OCI-LY1 (cell line): ENCODE measurements at regions not wholly inside any gene's neighbourhood (a gene's known extent, or its start where the extent isn't known, plus 50 kb on each side); places are given as distances from the start of the nearest gene placed in this dataset.

Source experiments
- H2AFZ ChIP-seq: fragments of 200-600 bp; sonication (generic), shearing (Covaris generic); 2 replicates; pipeline ENCODE4 v1.6.0; 2014; ENCODE audit warnings: antibody characterized with exemption, mild to moderate bottlenecking, low read length
- H3F3A ChIP-seq: fragments of 200-600 bp; sonication (generic), shearing (Covaris generic); 2 replicates; pipeline ENCODE4 v1.6.0; 2014; ENCODE audit warnings: mild to moderate bottlenecking, antibody characterized with exemption, low read length, moderate library complexity; ENCODE audit not compliant: insufficient read depth
- H3K27ac ChIP-seq: fragments of 200-600 bp; sonication (generic); 2 replicates; pipeline ENCODE4 v1.5.1; 2014; ENCODE audit warnings: low read length, mixed run types, mild to moderate bottlenecking, low read depth; ENCODE audit not compliant: poor library complexity, severe bottlenecking
- H3K27me3 ChIP-seq: fragments of 200-600 bp; sonication (generic); 2 replicates; pipeline ENCODE4 v1.6.0; 2014; ENCODE audit warnings: antibody characterized with exemption, mild to moderate bottlenecking, low read length, moderate library complexity; ENCODE audit not compliant: insufficient read depth
- H3K36me3 ChIP-seq: fragments of 200-600 bp; sonication (generic); 2 replicates; pipeline ENCODE4 v1.6.1; 2014; ENCODE audit warnings: mild to moderate bottlenecking, antibody characterized with exemption, low read length, moderate library complexity, mixed read lengths; ENCODE audit not compliant: insufficient read depth
- H3K4me1 ChIP-seq: fragments of 200-600 bp; sonication (generic); 2 replicates; pipeline ENCODE4 v1.5.1; 2014; ENCODE audit warnings: mild to moderate bottlenecking, low read length, moderate library complexity; ENCODE audit not compliant: insufficient read depth, severe bottlenecking
- H3K4me2 ChIP-seq: fragments of 200-600 bp; sonication (generic), shearing (Covaris generic); 2 replicates; pipeline ENCODE4 v1.6.1; 2014; ENCODE audit warnings: low read length
- H3K4me3 ChIP-seq: fragments of 200-600 bp; sonication (generic); 2 replicates; pipeline ENCODE4 v1.5.1; 2014; ENCODE audit warnings: low read length, low read depth, mild to moderate bottlenecking, mixed read lengths; ENCODE audit not compliant: poor library complexity, severe bottlenecking
- H3K79me2 ChIP-seq: fragments of 200-600 bp; shearing (Covaris generic); 2 replicates; pipeline ENCODE4 v1.6.1; 2016; ENCODE audit warnings: mixed run types, low read length, mixed read lengths; ENCODE audit not compliant: insufficient read depth
- H3K9ac ChIP-seq: fragments of 200-600 bp; sonication (generic), shearing (Covaris generic); 2 replicates; pipeline ENCODE4 v1.6.1; 2014; ENCODE audit warnings: mild to moderate bottlenecking, low read length, mixed read lengths
- H3K9me2 ChIP-seq: fragments of 200-600 bp; sonication (generic), shearing (Covaris generic); 2 replicates; pipeline ENCODE4 v1.6.1; 2014; ENCODE audit warnings: low read depth, mild to moderate bottlenecking, low read length, mixed read lengths
- H3K9me3 ChIP-seq: fragments of 200-600 bp; shearing (Covaris generic); 2 replicates; pipeline ENCODE4 v1.6.1; 2014; ENCODE audit warnings: low read length, mixed read lengths
- H4K20me1 ChIP-seq: fragments of 200-600 bp; sonication (generic), shearing (Covaris generic); 2 replicates; pipeline ENCODE4 v1.6.0; 2016; ENCODE audit warnings: mild to moderate bottlenecking, low read length; ENCODE audit not compliant: insufficient read depth
- EZH2 ChIP-seq: fragments of 200-600 bp; sonication (generic), shearing (Covaris generic); IDR thresholded peaks from 2 replicates; pipeline ENCODE4 v1.8.0; 2017; ENCODE audit warnings: borderline replicate concordance, mixed run types, mild to moderate bottlenecking, antibody characterized with exemption, low read length, moderate library complexity, mixed read lengths
- TF ChIP-seq, protein P1 (sequence below): fragments of 200-600 bp; sonication (generic), shearing (Covaris generic); IDR thresholded peaks from 2 replicates; pipeline ENCODE4 v1.5.1; 2017; ENCODE audit warnings: mild to moderate bottlenecking, antibody characterized with exemption, low read length, moderate library complexity, mixed read lengths

DNA sequence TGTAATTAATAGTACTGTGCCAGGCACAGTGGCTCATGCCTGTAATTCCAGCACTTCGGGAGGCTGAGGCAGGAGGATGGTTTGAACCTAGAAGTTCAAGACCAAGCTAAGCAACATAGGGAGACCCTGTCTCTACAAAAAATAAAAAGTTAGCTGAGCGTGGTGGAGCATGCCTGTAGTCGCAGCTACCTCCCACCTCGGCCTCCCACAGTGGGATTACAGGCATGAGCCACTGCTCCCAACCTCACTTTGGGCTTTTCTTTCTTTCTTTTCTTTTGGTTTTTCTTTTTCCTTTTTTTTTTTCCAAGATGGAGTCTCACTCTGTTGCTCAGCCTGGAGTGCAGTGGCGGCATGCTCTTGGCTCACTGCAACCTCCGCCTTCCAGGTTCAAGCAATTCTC is 137.8 kb downstream of the MRM1 start:
- H3K27ac ChIP-seq, result no peak overlapping the region
- H3K79me2 ChIP-seq, result no peaks in the 10 kb centered on the region
- H2AFZ ChIP-seq, result no peak overlapping the region
- no peaks in the 10 kb centered on the region for H3K9me2 ChIP-seq
- TF ChIP-seq, protein P1, sequence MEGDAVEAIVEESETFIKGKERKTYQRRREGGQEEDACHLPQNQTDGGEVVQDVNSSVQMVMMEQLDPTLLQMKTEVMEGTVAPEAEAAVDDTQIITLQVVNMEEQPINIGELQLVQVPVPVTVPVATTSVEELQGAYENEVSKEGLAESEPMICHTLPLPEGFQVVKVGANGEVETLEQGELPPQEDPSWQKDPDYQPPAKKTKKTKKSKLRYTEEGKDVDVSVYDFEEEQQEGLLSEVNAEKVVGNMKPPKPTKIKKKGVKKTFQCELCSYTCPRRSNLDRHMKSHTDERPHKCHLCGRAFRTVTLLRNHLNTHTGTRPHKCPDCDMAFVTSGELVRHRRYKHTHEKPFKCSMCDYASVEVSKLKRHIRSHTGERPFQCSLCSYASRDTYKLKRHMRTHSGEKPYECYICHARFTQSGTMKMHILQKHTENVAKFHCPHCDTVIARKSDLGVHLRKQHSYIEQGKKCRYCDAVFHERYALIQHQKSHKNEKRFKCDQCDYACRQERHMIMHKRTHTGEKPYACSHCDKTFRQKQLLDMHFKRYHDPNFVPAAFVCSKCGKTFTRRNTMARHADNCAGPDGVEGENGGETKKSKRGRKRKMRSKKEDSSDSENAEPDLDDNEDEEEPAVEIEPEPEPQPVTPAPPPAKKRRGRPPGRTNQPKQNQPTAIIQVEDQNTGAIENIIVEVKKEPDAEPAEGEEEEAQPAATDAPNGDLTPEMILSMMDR, result no peak
- no peak for TF ChIP-seq EZH2
- H3K4me2 ChIP-seq, result no peak overlapping the region
- H3K36me3 ChIP-seq, result no peaks in the 10 kb centered on the region
- no peak overlapping the region for H3K9ac ChIP-seq
- H3K27me3 ChIP-seq, result peaks cover 5% of the 10 kb centered on the region; the same call in 1 of the 2 replicates
- H3K9me3 ChIP-seq, result no peaks in the 10 kb centered on the region
- no peak overlapping the region for H3K4me3 ChIP-seq
- H3K4me1 ChIP-seq, result no peaks in the 10 kb centered on the region
- H4K20me1 ChIP-seq, result no peaks in the 10 kb centered on the region
- no peaks in the 10 kb centered on the region for H3F3A ChIP-seq

DNA sequence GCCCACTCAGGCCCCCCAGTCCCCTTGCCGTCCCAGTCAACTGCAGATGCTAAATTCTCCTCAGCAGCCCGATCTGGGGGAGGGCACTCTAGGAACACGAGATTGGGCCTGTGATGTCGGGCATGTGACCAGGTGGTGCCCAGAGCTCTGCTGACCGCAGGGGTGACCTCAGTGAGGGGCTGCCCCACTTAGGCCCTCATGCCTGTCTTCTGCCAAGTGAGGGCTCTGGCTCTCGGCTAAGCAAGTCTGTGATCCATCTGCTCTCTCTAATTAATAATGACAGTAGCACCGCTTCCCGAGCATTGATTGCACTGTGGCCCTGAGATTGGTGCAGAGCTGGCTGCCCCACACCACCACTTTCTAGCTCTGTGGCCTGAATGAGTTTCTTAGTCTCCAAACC is 138.8 kb downstream of the MRM1 start:
- Histone ChIP-seq H3K9me2 (no peaks in the 10 kb centered on the region), H3K9me3 (no peaks in the 10 kb centered on the region), H3K4me2 (no peak overlapping the region), H3K4me3 (no peak overlapping the region), H3K36me3 (no peaks in the 10 kb centered on the region), H2AFZ (no peak overlapping the region), H3K27ac (no peak overlapping the region), H3K9ac (no peak overlapping the region), H3K4me1 (no peaks in the 10 kb centered on the region), H3K27me3 (peaks cover 1% of the 10 kb centered on the region; the same call in 1 of the 2 replicates), H4K20me1 (no peaks in the 10 kb centered on the region), H3F3A (no peaks in the 10 kb centered on the region), H3K79me2 (no peaks in the 10 kb centered on the region)
- TF ChIP-seq, protein P1, result no peak
- TF ChIP-seq EZH2, result no peak

DNA sequence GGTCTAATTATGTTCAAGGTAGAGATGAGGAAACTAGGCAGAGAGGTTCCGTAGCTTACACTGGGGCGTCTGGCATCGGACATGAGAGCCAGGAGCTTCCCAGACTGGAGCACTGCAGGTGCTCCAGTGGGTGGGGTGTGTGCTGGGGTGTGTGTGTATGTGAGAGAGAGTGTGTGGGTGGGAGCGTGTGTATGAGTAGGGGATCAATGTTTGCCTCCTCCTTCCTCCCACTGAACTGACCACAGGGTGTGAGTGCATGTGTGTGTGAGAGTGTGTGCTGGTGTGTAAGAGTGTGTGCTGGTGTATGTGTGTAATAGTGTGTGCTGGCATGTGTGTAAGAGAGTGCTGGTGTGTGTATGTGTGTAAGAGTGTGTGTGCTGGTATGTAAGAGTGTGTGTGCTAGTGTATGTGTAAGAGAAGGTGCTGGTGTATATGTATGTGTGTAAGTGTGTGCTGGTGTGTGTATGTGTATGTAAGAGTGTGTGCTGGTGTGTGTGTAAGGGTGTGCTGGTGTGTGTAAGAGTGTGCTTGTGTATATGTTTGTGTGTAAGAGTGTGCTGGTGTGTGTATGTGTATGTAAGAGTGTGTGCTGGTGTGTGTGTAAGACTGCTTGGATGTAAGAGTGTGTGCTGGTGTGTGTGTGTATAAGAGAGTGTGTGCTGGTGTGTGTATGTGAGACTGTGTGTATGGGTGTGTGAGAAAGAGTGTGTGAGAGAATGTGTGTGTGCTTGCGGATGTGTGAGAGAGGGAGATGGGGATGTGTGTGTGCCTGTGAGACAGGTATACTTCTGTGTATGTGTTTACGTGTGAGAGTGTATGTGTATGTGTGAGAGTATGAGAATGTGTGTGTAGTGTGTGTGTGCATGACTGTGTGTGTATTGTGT is 139.9 kb downstream of the MRM1 start:
- Histone ChIP-seq H3K9me3 (no peaks in the 10 kb centered on the region), H3K27me3 (no peaks in the 10 kb centered on the region; the same call in 1 of the 2 replicates), H4K20me1 (no peaks in the 10 kb centered on the region), H3K27ac (no peak overlapping the region), H3K4me3 (no peak overlapping the region), H3K79me2 (no peaks in the 10 kb centered on the region), H3K4me1 (no peaks in the 10 kb centered on the region), H2AFZ (no peak overlapping the region), H3K9ac (no peak overlapping the region), H3K36me3 (no peaks in the 10 kb centered on the region), H3F3A (no peaks in the 10 kb centered on the region), H3K9me2 (no peaks in the 10 kb centered on the region), H3K4me2 (no peak overlapping the region)
- TF ChIP-seq EZH2, result no peak
- TF ChIP-seq, protein P1, result no peak
